ENCODE measurements at regions not wholly inside any gene's neighbourhood (a gene's known extent, or its start where the extent isn't known, plus 50 kb on each side); places are given as distances from the start of the nearest gene placed in this dataset.

GRCh38 chr4:156335721-156336120 lies 382.1 kb upstream of the CTSO start:
- TF ChIP-seq CTCF (IDR thresholded peaks at IDR 0.05) (no peak), POLR2A (IDR thresholded peaks at IDR 0.05) (no peak)

All from suprapubic skin (tissue), 3 donors.